EH (cell line): ENCODE measurements at regions not wholly inside any gene's neighbourhood (a gene's known extent, or its start where the extent isn't known, plus 50 kb on each side); places are given as distances from the start of the nearest gene placed in this dataset.

ENCODE experiments used
- DNase-seq: peaks from one replicate; pipeline ENCODE4 v3.0.0-alpha.2; 2015; ENCODE audit warnings: low read depth

DNA sequence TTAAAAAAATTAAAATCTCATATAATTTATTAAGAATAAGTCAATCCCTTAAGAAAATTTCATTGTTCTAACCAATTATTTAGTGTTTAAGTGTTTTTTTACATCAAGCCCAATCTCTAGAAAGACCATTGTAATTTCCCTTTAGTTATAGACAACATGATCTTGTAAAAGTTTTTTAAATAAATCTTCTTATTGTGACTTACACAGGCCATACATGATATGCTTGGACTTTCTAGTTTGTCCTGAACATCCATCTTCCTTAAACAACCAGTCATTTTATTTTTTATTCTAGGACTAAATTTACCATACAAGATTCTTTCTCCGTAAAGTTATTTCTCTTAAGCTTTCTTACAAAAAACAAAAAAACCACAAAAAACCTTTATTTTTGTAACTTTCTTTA lies 126.5 kb upstream of the MAST4 start:
- DNase-seq: no peak

DNA sequence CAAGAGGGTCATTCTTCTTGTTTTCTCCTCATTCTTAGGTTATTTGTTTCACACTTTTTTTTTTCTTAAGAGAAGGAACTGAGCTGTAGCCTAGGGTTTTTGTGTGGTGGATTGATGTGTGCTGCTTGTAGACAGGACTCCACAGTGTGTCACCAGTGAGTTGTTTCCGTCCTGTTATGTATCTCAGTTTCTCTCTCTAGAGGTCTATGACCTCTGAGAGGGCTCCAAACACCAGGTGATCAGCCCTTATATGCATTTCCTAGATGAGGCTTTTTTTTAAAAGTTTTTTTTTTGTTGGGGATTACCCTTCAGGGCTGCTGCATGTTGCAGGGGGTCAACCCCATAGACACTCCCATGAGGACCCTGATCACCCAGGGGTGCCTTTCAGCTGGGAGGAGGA lies 124.2 kb upstream of the MAST4 start:
- DNase-seq: no peak

DNA sequence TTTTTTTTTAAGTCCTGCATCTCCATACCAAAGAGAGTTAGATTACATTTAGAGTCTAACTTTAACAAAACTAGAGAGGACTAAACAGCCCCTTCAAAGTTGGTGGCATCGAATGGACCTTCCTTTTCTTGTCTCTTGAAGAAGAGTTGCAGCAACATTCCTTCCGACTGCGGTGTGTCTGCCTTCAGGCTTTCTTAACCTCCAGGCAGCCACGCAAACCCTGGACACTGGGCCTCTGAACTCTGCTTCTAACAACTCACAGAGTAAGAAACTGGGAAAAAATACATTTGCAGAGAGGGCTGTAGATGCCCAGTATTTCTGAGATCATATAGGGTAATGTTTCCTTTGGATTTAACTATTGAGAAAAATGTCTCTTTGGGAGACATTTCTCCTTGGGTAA lies 120.5 kb upstream of the MAST4 start:
- DNase-seq: no peak

DNA sequence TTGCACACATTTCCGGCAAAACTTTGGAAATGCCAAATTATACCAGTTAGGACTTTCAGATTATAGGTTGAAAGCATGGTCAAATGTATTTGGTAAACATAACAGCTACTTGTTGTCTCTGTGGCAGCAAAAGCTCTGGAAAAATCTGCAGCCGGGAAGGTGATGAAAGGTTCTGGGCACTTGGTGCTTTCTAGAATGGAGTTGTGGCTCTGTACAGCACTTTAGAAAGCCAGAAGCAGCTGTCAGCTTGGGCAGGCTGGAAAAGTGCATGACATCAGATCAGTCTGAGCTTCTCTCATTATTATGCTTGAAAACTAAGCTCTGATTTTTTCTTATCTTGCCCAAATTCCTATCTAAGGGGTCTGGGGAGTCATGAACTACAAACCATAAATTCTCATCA lies 118.6 kb upstream of the MAST4 start:
- DNase-seq: no peak

DNA sequence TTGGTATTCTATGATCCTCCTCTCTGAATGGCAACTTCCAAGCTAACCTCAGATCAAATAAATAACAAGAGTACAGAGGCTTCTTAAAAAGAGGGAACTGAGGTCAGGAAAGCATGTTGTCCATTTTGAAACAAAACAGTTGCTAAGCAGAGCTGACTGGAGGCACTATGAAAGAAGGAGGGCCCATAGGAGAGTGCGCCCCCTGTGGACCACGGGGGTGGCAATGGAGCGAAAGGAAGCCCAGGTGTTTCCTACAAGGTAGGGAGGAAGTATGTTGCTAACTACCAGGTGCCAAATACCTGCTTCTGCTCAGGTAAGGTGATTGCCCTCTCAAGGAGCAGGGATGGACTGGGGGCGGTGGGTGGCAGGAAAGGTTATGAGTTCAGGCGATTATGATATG lies 101.8 kb upstream of the MAST4 start:
- no peak for DNase-seq

DNA sequence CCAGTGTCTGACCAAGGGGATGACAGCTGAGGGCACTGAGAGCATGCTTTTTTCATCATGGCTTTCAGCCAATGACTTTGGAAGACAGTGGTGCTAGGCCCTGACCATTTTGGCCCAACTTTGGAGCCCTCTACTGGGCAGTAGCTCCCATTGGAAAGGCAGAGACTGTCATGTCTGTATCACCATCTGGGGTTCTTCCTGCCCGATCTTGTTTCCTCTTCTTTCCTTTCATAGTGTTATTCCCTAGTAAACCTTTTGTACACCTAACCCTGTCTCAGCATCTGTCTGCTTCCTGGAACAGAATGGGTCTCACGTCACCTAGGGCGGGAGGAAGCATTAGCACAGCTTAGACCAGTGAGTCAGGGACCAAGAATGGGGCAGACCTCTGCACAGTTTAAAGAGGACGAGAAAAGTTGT lies 97.4 kb upstream of the MAST4 start:
- DNase-seq: peak; percentile 14

DNA sequence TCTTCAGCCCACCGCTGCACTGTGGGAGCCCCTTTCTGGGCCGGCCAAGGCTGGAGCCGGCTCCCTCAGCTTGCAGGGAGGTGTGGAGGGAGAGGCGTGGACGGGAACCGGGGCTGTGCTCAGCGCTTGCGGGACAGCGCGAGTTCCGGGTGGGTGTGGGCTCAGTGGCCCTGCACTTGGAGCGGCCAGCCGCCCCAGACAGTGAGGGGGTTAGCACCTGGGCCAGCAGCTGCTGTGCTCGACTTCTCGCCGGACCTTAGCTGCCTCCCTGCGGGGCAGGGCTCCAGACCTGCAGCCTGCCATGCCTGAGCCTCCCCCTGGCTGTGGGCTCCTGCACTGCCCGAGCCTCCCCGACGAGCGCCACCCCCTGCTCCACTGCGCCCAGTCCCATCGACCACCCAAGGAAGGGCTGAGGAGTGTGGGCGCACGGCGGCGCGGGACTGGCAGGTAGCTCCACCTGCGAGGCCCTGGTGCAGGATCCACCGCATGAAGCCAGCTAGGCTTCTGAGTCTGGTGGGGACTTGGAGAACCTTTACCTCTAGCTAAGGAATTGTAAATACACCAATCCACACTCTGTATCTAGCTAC lies 92.9 kb upstream of the MAST4 start:
- DNase-seq: no peak

DNA sequence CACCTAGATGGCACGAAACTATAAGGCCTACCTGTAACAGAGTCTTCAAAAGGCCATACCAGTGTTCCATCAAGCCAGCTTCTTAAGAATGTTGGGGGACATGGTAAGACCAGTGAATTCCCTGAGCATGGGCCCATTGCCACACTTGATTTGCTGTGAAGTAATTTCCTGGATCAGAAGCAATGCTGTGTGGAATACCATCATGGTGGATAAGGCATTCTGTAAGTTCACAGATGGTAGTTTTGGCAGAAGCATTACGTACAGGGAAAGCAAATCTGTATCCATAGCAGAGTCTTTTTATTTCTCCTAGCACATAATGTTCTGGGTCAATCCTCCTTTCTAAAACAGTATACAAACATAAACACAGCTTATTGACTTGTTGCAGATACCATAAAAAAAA lies 89.1 kb upstream of the MAST4 start:
- no peak for DNase-seq

DNA sequence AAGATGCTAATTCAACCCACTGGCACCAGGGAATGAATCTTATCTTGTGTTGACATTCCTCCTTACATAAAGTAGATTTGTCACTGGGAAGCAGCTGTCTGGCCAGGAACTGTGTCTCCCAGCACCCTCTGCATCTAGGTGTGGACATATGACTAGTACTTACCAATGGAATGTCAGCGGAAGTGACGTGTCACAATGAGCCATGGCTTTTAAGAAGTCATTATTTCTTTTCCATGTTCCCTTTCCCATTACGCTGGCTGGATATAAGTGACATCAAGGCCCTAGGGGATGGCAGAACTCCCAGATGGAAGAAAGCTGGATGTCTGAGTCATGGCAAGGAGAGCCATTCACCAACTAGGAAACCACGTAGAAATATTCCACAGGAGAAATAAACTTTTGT lies 84.7 kb upstream of the MAST4 start:
- DNase-seq: peak; percentile 7

DNA sequence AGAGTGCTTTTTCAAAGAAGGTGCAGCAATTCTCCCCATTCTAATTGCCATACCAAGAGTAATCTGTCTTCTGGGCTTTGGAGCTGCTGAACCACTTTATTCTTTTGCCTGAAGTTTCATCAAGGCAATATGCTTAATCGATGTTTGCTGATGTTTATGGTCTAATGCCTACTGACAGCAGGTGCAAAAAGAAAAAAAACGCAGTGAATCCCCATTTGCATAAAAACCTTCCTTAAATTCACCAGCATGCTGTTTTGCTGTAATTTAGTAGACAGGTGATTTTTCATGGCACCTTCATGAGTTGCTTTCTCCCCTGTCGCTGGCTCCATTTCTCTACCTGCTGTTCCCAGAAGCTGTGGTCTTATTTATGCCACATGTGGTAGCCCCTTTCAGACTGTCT lies 83.1 kb upstream of the MAST4 start:
- DNase-seq: no peak

DNA sequence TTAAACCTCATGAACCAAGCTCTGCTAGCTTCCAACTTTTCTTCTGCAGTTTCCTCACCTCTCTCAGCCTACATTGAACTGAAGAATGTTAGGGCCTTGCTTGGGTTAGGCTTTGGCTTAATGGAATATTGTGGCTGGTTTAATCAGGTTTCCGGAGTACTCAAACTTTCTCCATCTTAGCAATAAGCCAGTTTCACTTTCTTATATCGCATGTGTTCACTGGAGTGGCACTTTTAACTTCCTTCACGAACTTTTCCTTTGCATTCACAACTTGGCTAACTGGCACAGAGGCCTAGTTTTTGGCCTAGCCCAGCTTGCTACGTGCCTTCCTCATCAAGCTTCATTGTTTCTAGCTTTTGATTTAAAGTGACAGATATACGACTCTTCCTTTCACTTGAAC lies 81.0 kb upstream of the MAST4 start:
- no peak for DNase-seq

DNA sequence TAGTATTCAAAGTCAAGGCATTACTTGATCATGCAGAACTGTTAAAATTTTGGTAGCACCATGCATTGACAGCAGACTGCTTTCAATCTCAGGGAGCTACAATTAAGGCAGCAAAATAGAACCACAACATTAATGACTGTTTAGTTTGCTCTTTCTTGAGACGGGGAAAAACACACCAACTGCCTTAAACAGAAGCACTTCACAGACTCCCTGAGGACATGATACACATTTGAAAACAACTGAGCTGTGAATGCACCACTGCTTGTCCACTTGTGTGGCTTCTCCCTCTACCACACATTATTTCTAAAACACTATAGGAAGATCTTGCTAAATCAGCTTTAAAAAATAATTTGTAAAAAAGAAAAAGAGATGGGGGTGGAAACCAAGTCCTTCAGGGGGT lies 79.6 kb upstream of the MAST4 start:
- no peak for DNase-seq

DNA sequence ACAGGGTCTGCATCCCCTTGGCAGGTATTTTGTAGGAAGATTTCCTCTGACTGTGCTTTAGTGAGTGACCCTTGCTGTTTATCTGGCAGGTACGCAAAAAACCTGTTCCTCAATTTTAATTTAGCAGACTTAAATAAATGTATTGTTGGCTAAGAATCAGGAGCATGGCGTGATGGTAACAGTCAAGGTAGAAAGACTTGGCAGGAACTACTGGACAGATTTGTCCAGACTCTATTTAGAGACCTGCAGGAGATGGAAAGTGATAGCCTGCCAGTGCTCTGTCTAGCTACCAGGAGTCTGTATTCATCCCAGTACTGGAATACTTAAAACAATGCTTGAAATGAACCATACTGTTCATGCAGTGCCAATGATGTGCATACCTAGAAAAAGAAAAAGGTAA lies 78.8 kb upstream of the MAST4 start:
- no peak for DNase-seq

DNA sequence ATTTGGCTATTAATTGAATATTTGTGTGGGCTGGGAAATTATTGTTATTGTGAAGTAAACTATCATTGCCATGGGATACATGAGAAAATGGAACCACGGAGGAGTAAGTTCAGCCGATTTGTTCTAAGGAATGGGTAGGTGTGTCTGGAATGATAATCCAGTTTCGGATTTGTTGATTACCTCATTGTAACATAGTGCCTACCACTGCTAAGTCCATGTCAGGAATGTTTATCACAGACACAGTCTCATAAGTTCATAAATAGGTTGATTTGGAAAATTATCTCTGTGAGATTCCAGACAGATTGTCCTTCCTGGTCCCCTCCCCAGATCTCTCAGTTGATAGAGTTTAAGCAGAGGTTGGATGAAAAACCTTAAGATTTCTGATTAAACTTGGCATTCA lies 78.1 kb upstream of the MAST4 start:
- no peak for DNase-seq

DNA sequence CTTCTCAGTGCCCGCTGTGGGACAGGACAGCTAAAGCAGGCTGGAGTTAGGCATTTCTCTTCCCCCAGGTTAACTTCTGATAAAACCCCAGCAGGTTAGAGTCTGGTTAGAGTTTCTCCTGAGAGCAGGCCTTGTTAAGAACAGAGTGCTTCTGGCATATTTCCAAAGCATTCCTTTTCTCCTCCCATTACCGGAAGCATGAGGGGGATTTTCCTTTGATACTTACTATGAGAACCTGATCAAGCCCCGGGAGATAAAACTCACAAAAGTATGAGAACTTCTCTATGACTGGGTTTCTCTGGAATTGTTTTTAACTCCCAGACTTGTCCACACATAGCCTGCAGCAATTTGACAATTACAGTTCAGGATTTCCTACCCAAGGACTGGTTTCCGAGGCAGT lies 77.4 kb upstream of the MAST4 start:
- peak; percentile 6 for DNase-seq

DNA sequence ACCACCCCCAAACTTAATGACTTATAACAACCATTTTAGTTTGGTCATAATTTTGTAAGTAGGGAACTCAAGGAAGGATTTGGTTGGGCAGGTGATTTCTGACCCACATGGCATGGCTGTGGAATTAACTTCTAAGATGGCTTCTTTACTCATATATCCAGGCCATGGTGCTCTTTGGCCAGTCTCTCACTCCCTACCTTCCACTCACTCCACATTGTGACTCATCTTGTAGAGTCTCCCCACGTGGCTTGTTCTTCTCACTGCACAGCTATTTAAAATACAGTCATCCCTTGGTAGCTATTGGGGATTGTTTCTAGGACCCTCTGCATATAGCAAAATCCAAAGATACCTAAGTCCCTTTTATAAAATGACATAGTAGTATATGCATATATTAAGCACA lies 76.6 kb upstream of the MAST4 start:
- DNase-seq: no peak

DNA sequence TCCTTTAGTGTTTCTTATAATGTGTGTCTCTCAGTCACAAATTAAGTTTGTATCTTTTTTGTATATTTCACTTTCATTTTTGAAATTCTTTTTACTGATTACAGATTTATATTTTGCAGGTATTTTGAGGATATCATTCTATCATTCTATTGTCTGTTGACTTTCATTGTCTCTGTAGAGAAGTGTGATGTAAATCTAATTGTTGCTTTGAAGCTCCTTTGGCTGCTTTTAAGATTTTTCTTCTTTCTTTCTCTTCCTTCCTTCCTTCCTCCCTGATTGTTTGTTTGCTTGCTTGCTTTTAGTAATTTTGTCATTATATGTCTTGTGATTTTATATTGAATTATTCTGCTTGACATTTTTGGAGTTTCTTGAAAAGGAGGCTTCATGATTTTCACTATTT lies 75.3 kb upstream of the MAST4 start:
- no peak for DNase-seq

DNA sequence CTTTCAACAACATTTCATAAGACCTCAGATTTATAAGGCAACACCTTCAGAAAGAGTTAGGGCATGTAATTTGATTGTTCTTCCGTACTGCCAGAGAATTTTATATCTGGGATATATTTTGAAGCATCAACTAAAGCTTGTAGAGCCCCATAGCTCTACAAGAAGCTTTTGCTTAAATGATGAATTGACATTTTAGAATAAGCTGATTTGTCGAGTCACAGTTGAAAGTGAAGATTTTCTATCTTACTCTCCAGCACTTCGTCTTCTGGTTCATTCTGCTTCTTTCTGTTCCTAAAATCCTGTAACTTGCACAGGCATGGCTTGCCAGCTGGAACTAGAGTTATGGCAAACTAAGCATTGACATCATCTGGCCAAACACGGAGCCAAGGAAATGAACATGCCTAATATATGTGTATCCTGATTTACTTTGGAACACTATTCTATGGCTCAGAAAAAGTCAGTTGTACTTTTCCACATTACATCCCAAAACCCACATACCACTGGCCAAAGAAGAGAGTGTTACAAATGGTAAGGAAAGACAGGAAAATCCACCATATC lies 68.6 kb upstream of the MAST4 start:
- DNase-seq: no peak

DNA sequence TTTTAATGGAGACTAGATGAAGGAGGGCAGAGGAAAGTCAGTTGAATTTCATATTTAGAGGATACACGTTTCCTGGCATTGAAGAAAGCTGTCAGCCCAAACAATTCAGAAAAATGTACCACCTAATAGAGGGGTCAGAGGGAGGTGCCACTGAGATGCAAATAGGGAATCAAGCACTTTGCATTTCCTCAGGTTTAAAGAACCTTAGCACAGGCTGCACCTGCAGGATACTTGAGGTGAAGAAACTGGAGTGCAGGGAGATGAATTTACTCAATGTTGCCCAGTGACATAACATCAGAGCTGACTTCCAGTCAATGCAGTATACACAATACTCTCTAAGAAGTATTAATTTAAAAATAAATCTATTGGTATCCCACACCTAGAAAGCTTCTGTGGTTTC lies 67.0 kb upstream of the MAST4 start:
- DNase-seq: no peak

DNA sequence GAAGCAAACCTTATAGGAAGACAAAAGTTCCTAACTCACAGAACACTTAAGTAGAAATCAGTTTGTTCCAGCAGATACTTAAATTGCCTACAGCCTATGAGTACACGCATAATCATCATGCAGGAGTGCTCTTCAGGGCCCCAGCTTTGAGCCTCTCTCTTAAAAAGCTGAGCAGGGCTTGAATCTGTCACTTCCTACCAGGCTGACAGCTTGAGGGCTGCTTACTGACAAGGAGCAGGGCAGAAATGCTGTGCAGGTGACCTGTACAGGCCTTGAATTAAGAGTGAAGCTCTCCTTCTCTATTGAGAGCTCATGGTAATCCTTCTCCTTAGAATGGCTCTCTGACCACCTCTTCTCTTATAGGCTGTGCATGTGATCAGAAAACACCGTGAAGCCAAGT lies 66.5 kb upstream of the MAST4 start:
- no peak for DNase-seq

DNA sequence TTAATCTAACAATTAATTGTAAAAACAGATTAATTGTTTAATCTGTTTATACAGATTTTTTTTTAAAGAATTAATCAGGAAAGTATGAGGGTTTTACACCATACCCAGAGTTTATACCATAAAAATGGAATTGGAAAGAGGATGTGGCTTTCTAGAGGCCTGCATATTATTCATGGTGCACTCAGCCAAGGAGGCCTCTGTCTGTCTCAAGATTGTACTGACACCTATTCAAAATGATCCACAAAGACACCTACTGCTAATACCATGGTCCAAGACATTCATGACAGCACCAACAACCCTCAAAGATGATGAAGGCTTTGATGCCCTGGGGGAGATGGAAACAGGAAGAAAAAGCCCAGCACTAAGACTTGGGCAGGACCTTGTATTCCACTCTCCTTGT lies 58.1 kb upstream of the MAST4 start:
- DNase-seq: no peak

DNA sequence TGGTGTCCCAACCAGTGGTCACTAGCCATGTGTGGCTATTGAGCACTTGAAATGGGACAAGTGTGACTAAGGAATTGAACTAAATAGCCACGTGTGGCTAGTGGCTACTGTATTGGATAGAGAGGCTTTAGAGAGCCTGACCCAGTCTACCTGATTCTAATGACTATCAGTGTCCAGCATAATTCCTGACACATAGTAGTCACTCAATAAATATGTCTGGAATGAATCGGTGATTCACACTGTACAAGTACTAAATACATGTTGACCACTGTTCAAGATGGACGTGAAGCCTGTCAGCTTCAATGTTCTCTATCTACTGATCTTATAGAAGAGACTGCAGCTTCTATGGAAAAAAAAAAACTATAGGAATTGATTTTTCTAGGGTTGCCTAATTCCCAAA lies 57.7 kb upstream of the MAST4 start:
- DNase-seq: peak; percentile 6

DNA sequence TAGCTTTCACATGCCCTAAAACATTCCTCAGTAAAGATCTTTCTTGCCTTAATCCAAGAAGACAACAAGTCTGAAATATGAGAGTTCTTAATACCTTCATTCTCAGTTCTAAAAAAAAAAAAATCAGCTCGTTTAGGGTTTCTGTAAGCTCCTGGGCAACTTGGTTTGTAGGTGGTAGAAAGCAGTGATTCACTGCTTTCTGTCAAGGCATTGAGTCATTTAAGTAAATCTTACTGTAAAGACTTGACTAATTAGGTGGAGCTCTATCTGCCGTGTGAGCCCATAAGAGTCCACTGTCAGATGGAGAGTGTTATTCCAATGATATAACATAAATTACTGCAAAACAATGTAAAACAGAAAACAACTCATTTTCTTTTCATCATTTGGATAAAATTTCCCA lies 56.1 kb upstream of the MAST4 start:
- DNase-seq: no peak

DNA sequence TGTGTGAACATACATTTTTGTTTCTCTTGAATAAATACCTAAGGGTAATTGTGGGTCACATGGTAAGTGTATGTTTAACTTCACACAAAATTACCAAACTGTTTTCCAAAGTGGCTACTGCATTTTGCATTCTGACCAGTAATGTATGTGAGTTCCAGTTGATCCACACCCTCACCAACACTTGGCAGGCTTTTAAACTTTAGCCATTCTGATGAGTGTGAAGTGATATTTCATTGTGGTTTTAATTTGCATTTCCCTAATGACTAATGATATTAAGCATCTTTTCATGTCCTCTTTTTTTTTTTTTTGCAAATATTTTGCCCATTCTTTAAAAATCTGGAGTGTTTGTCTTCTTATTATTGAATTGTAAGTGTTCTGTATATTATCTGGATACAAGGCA lies 53.5 kb upstream of the MAST4 start:
- no peak for DNase-seq
